Prostate gland (tissue), 2 donors: ENCODE measurements at regions not wholly inside any gene's neighbourhood (a gene's known extent, or its start where the extent isn't known, plus 50 kb on each side); places are given as distances from the start of the nearest gene placed in this dataset.

Experiments used
- CTCF ChIP-seq, 4 experiments: fragments of 200-600 bp in 2 of 4; fragments of 450-650 bp in 2 of 4; sonication (generic) in 2 of 4; IDR thresholded peaks; 1 replicate in 3 of 4; 2 replicates in 1 of 4; pipeline ENCODE4 v1.5.1; 2016 to 2019; ENCODE audit warnings: antibody characterized with exemption in 4 of 4, mild to moderate bottlenecking in 2 of 4, moderate library complexity in 2 of 4
- POLR2A ChIP-seq: fragments of 450-650 bp; IDR thresholded peaks from one replicate; pipeline ENCODE4 v1.6.1; 2016; ENCODE audit warnings: antibody characterized with exemption, mild to moderate bottlenecking
- POLR2AphosphoS5 ChIP-seq: sonication (generic); formaldehyde crosslinking; IDR thresholded peaks from one replicate; pipeline ENCODE4 v1.6.1; 2017; ENCODE audit warnings: antibody characterized with exemption

- TF ChIP-seq POLR2A (no peak), POLR2AphosphoS5 (no peak), CTCF (IDR thresholded peaks at IDR 0.05) (no peak)
These were observed 519.5 kb downstream of the BCOR start for GRCh38 chrX:39577985-39578869.
